HL-60 (cell line): ENCODE measurements at regions not wholly inside any gene's neighbourhood (a gene's known extent, or its start where the extent isn't known, plus 50 kb on each side); places are given as distances from the start of the nearest gene placed in this dataset.

Experiments used
- DNase-seq, 2 experiments: peaks; one replicate each; pipeline ENCODE4 v3.0.0-alpha.2; 2010 to 2020; ENCODE audit warnings: low read depth in 1 of 2, low spot score in 1 of 2
- H3K27ac ChIP-seq: fragments of 250-450 bp; sonication (Bioruptor Pico); replicated peaks from 2 replicates; pipeline ENCODE4 v1.5.1; 2020; ENCODE audit warnings: mild to moderate bottlenecking, moderate library complexity
- H3K27me3 ChIP-seq: fragments of 250-450 bp; sonication (Bioruptor Pico); 2 replicates; pipeline ENCODE4 v1.5.1; 2021; ENCODE audit warnings: mild to moderate bottlenecking, moderate library complexity; ENCODE audit not compliant: insufficient read depth, poor library complexity, severe bottlenecking
- H3K4me3 ChIP-seq: replicated peaks from 2 replicates; pipeline ENCODE4 v1.5.1; 2011; ENCODE audit warnings: mild to moderate bottlenecking, control low read depth, low read length; ENCODE audit not compliant: insufficient read depth
- CTCF ChIP-seq: IDR thresholded peaks from one replicate; pipeline ENCODE4 v1.5.1; 2011; ENCODE audit warnings: low read length, control low read depth, inconsistent platforms; ENCODE audit not compliant: insufficient read depth
- GABPA ChIP-seq: IDR thresholded peaks from 2 replicates; pipeline ENCODE4 v1.6.1; 2012; ENCODE audit warnings: low read depth
- POLR2AphosphoS5 ChIP-seq: IDR thresholded peaks from 2 replicates; pipeline ENCODE4 v1.6.1; 2012; ENCODE audit warnings: low read depth
- REST ChIP-seq: IDR thresholded peaks from 2 replicates; pipeline ENCODE4 v1.6.1; 2012; ENCODE audit warnings: low read depth; ENCODE audit not compliant: insufficient replicate concordance
- SPI1 ChIP-seq: IDR thresholded peaks from 2 replicates; pipeline ENCODE4 v1.6.1; 2012; ENCODE audit warnings: low read depth, mild to moderate bottlenecking, borderline replicate concordance

GRCh38 chr1:48127735-48128685 is 94.5 kb upstream of the SLC5A9 start:
- Histone ChIP-seq H3K27me3 (no peaks in the 10 kb centered on the region), H3K4me3 (no peak overlapping the region), H3K27ac (no peak overlapping the region)
- DNase-seq: no peak
- TF ChIP-seq GABPA: no peak
- TF ChIP-seq POLR2AphosphoS5: no peak
- no peak for TF ChIP-seq REST
- TF ChIP-seq SPI1: no peak
- no peak for TF ChIP-seq CTCF

- Histone ChIP-seq H3K27ac (no peak overlapping the region), H3K27me3 (no peaks in the 10 kb centered on the region), H3K4me3 (no peak overlapping the region)
- DNase-seq: no peak
- TF ChIP-seq GABPA (no peak), SPI1 (no peak), POLR2AphosphoS5 (no peak), CTCF (no peak), REST (no peak)
Measured at GRCh38 chr1:48123647-48124046, 98.9 kb upstream of the SLC5A9 start.

- no peak overlapping the region for H3K4me3 ChIP-seq
- H3K27me3 ChIP-seq: no peaks in the 10 kb centered on the region
- no peak for DNase-seq
- H3K27ac ChIP-seq: no peak overlapping the region
- TF ChIP-seq CTCF: no peak
- no peak for TF ChIP-seq REST
- no peak for TF ChIP-seq POLR2AphosphoS5
- no peak for TF ChIP-seq SPI1
- TF ChIP-seq GABPA: no peak
Measured at GRCh38 chr1:48121955-48122354, 100.6 kb upstream of the SLC5A9 start.
